GM03348 (cell line): ENCODE measurements at regions not wholly inside any gene's neighbourhood (a gene's known extent, or its start where the extent isn't known, plus 50 kb on each side); places are given as distances from the start of the nearest gene placed in this dataset.
"Not testable (repeated sequence)": the region's sequence is repeated elsewhere in the genome, so short reads cannot be mapped to it uniquely, and the experiment has no call there.

Experiments used
- DNase-seq: peaks from one replicate; pipeline ENCODE4 v3.0.0; 2012; ENCODE audit warnings: low spot score

DNA sequence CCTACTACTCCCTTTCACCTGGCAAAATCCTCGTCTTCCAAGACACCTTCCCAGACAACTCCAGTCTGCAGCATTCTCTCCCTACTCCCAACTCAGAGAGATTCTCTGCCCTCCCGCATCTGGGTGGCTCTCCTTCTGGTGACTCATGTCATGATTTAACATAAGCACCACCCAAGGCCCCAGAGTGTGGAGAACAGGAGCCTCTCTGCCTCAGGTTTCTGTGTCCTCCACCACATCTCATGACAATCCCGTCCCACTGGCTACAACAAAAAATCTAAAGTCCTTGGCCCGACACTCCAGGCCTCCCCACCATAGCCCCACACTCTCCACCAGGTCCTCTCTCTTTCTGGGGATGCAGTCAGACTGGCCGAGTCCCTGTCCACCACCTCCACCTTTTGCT lies 197.1 kb downstream of the BCL11A start:
- no peak for DNase-seq

DNA sequence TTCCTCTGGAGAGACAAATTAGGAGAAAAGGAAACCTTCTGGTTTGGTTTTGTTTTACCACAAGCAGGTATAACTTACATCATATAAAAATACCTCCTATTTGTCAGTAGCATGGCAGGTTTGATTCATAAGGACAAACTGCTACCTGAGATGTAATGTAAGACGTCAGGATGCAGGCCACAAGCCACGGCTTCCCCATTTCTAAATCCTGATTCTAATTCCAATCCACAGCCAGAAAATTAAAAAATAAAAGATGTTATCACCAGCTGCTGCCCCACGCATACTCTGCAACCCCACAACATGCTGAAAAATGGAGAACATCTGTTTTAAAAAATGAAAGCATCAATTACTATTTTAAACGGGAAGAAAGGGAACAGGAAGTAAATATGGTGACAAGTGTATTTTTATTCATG lies 197.6 kb downstream of the BCL11A start:
- DNase-seq: no peak

DNA sequence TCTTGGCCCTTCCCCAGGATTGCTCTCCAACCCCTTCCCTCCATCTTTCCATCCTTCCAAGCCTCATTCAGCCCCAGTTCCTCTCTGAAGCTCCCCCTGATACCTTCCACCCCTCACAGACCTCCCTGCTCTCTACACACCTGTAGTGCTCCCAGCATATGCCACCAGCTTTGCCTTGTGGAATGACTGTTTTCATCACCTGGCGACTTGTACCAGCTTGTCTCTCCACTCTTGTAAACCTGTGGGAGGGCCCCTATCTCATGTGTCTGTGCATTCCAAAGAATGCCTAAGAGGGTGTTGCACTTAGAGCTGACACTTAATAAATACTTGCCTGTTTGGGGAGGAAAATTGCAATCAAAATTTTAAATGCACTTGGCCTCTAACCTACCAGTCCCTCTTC lies 198.7 kb downstream of the BCL11A start:
- no peak for DNase-seq

DNA sequence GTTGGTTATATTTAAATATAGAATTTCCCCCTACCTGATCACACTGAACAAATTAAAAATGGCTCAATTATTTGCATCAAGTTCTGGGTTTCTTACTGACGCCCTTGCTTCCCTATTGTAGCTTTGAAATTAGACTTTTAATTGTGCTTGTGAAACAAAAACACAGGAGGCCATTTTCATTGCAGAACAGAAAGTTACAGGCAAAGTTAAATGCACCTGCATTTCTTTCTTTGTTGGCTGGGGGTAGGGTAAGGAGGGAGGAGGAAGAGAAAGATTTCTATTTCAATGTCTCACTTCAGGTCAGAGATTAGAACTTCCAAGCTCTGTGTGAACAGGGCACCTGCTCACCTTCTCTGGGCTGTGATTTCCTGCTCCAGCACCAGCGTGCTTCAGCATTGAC lies 199.6 kb downstream of the BCL11A start:
- no peak for DNase-seq

DNA sequence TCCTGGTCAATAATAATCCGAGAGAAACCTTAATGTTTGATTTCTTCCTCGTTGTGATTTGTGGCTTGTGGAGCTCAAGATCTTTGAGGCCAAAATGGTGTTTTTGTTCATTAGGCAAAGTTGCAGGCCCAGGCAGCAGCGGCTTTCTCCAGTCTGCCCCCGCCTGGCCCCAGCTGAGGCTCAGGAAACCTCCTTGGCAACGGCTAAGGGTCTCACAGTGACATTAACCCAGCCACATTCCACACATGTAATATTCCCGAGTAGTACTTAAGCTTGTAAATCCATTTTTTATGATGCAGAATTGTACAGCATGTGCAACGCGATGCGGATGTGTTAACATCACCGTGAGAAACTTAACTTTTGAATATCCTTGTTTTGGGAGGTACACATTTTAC lies 200.1 kb downstream of the BCL11A start:
- no peak for DNase-seq

DNA sequence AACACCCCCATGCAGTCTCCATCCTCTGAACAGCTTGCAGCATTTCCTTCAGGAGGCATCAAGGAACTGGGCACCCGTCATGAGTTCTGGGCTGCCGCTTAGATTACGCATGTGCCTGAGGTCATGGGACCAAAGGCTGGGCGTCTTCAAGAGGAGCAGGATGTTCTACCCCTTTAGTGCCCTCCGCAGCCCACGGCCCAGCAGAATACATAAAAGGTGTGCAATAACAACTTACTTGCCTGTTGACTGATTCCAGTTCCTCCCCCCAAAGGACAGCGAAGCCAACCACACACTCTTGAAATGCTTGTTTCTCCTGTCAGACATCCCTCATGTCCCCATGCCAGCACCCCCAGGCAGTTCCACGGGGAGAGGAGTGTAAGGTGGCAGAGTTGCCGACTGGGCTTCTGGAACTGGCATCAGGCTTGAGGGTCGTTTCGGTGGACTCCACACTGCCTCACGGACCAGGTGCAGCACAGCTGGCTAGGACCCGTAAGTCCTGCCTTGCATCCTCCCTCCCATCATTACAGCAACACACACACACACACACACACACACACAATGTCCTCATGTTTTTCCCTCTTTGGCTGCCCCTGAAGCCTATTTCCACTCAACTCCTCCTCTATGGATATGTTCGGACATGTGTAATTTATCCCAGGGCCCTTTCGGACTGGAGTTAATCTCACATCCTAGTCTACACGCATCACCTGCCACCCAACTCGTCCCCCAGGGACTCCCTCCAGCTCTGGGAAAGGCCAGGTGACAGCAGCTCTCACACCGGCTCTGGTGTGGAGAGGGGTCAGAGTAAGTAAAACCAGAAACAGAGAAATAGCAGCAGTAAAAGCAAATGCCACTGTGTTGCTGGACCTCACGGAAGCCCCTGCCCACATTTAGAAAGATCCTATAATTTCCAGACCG lies 200.7 kb downstream of the BCL11A start:
- no peak for DNase-seq

DNA sequence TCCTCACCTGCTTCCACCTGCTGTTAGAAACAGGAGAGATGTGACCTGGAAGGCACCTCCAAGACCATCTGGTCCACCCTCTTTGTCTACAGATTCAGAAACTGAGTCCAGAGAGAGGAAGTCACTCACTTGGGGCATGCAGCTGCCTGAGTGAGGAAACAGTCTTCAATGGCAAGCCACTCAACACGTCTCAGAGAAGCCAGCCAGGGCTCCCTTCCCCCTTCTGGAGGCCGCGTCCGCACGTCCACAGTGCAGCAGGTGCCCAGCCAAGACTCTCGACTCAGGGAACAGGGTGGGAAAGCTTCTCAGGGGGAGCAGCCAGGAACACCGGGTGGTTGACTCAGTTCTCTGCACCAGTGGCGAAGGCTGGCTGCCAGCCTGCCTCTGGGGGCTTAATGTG lies 201.7 kb downstream of the BCL11A start:
- no peak for DNase-seq

DNA sequence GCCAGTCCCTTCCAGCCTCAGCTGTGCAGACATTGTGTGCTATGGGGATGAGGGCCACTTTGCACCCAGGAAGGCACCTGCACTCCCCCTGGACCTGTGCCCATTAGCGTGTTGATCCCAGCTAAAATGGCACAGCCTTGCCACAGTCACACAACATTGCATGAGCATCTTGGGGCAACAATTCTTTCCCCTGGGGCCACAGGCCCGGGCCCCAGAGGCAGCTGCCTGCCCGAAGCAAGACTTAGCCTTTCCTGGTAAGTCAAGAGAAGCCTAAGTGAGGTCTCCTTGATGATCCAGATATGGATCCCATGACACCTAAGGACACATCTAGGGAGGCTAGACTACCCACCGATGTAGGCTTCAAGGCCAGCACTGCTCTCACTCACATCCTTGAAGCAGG lies 202.1 kb downstream of the BCL11A start:
- DNase-seq: no peak

DNA sequence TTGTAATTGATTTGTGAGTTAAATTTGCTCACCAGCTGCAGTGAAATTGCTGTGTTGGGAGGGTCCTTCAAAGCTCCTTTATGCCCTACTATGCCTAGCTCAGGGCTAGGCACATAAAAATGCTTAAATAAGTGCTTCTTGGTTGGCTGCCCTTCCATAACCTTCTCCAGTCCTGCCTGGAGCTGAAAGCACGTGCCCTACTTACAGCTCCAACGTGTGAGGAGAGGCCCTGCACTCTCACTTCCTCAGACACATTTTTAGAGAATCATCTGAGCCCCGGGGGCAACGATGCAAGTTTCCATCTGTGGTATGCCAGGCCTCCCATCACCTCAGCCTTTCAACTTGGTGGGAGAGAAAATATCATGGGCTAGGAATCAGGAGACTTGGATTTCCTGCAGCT lies 202.7 kb downstream of the BCL11A start:
- DNase-seq: no peak

DNA sequence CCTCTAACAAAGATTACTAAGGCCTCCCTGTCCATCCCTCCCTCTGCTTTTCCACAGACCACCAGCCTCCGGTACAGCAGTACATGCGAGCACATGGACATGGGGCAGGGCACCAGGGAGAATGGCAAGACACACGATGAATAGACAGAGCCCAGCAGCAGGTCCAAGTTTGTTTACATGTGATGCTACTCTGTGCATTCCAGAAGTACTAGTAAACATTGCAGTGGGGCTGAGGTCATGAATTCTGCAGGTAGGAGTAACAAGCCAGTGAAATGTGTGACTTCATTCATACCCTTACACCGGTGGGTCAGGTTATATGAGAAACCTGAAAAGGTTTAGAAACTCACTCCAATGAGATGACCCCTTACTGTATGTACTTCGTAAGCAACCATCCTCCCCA lies 205.7 kb downstream of the BCL11A start:
- DNase-seq: no peak

DNA sequence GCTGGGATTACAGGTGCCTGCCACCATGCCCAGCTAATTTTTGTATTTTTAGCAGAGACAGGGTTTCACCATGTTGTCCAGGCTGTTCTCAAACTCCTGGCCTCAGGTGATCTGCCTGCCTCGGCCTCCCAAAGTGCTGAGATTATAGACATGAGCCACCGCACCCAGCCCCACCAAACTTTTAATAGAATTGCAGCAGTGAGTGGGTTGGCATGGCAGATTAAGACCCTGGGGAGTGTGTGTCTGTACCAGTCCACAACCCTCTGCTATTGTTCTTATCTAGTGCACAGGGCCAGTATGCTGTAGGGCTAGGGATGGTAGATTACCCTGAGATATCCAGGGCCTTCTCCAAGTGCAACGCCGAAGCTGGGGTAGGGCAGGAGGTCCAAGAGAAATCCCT lies 211.0 kb downstream of the BCL11A start:
- DNase-seq: not testable (repeated sequence)

DNA sequence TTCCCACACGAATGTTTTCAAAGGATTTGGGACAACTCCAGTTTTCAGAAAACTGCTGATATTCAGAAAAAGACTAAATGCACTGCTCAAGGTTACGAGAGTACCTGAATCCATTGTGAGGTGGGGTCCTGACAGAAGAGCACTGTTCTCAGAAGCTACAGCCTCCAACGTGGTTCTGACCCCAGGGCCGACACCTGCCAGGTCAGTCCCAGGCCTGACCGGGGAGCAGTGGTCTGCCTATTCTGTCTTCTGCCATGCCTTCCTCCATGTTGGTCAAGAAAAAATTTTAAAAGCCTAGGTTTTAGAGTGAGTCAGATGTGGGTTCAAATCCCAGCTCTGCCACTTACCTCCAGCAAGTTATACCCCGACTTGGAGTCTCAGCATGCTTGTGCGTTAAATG lies 212.3 kb downstream of the BCL11A start:
- DNase-seq: no peak

DNA sequence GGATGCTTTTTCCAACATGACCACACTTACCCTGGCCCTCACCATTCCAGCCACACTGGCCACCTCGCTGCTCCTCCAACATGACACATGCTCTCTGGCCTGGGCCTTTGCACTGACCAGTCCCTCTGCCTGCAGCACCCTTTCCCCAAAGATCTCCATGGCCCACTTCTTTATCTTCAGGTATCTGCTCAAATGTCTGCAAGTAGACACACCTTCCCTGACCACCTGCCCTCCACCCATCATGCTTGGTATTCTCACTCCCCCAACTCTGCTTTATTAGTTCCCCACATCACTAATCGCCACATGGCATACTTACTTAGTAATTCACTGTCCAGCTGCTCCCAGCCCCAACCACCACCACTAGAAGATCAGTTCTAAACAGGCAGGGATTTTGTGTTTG lies 214.2 kb downstream of the BCL11A start:
- no peak for DNase-seq

DNA sequence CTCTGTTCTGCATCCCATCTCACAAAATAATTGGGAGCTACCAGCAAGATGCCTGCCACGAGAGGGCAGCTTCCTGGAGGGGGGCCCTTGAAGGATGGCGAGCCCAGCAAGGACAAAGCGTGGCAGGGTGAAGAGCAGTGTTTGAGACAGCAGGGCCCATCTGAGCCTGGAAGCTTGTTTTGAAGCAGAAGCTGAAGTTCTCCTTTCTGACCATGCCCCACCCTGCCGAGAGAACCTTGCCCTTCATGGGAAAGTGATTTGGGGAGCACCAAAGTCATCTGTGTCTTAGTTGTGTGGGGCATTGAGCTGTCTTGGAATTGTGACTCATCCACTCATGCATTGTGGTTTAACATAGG lies 216.3 kb downstream of the BCL11A start:
- DNase-seq: no peak

DNA sequence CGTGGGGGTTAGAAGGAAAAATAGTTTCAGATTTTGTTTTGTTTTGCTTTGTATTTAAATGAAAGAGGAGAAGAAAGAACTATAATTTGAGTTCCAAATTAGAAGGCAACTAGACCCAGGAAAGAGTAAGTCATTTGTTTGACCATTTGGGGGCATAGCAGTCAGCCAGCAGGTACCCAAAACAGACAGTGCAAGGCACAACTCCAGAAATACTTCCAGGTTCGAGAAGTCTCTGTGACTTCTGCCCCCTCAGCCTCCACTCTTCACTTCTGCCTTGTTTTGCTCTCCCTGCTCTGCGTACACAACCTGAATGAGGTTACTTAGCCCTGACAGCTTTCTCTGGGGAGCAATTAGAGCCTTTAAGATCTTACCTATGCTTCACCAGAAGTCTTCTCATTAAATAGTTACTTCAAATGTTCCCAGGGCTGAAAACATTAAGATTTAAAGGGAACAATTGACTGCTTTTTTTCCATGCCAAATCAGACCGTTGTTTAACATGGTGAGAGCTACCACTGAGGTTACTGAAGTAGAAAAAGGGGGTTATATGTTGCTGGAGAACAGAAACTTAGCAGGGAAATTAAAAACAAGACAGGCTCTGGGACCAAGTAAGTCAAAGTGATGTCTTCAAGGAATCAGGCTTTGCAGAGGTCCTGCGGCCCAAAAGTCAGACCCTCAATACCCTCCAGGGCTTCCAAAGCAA lies 216.9 kb downstream of the BCL11A start:
- DNase-seq: no peak

DNA sequence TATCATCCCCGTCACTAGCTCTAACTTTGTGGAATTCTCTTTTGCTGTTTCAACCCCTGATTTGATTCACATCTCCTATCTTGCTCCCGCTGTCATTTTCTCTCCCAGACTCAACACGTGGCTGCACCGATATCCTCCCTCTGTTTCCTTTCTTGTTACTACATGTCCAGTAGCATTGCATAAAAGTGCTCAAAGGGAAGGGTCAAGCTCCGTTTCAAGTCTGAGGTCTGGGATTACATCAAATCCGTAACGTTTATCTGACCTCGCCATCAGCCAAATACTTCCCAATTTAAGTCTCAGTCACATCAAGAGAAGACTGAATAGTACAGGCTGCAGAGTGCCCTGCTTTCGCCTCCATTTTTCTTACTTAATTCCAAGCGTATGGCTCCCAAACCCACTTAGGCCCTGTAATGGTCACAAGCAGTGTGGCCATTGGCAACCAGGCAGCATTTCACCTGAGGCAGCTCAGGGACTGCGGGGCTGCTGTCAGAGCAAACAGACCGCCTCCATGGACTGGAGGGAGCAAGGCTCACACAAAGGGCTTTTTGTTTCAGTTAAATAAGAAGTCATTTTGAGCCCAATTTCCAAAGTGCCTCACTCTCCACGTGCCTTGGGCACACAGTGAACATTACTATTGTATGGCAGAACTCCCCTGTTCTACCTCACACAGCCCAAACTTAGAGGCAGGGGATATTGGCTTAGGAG lies 217.8 kb downstream of the BCL11A start:
- DNase-seq: no peak

DNA sequence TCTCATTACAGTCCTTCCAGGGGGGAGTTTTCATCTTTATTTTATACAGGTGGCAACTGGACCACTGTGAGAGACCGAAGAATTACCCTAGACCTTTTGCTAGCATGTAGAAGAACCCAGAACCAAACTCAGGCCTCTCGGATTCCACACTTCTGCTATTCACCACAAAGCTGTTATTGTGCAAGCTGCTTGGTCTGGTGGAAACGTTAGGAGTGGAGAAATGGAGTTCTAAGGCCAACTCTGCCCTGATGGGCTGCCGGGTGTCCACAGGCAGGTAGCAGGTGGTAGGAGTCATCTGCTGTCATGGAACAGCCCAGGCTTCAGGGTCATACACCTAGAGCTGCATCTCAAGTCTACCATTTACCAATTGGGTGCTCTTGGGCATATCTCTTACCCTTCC lies 218.8 kb downstream of the BCL11A start:
- no peak for DNase-seq

DNA sequence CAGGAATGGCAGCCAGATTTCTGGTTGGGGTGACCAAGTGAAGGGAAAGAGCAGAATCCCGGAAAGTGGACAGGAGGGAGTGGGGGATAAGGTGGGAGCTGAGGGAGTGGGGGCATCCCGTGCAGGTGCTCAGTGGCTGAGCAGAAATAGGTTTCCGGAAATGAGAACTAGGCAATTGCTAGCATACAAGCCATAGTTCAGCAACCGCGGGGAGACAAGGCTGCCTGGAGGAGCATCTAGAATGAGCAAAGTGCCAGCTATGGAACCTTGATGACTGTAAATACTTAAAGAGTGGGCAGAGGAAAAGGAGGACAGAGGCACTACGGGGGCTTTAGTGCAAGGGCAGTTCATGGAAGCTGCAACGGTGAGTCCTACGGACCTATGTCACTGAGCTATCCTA lies 220.2 kb downstream of the BCL11A start:
- no peak for DNase-seq

DNA sequence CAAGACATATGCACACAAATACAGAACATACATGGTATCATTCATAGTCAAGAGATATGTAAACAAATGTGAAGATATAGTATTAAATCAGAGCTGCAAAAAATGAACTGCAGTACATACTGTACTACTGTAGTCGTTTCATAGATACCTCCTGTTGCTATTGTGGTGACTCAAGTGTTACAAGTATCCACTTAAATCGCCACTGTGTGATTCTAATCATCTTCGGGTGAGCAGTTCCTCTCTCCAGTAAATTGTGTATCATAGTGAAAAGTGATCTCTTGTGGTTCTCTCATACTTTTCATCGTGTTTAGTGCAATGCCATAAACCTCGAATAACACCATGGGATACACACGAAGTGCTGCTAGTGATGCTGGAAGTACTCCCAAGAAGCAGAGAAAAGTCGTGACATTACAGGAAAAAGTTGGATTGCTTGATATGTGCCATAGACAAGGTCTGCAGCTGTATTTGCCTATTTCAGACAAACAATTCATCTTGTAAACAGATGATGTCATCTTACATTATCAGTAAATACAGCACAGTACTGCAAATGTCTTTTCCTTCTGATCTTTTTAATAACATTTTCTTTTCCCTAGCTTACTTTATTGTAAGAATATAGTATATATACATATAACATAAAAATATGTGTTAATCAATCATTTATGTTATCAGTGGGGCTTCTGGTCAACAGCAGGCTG lies 222.2 kb downstream of the BCL11A start:
- no peak for DNase-seq

DNA sequence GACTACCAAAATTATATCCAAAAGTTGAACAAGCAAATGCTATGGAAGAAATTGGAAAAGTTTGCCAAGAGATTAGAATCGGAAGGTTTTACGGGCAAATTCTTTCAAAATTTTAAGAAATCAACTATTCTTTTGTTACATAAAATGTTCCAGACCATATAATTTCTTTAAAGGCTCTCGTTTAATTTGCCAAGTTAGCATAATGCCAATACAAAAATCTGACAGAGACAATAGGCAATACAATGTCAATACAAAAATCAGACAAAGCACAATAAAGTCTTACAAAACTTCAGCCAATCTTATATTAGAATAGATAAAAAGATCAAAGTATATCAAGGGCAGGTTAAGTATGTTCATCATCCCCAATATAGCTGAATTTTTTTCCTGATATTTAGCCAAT lies 224.2 kb downstream of the BCL11A start:
- DNase-seq: no peak

DNA sequence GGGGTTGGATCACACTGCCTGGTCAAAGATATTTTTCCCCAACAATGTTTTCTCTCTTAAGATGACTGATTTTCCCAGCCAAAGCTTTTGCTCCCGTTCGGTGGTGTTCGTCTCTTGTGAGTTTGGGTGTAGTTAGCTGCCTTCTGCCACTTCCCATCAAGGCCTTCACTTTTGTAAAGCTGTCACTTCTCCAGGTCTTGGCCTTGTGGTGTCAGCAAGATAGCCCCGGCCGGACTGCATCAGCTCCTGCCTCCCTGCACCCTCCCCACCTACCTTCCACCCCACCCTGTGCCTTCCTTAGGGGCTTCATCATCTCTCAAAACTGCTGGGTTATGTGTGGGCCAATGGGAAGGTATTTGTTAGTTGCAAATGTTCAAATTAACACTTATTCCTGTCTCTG lies 228.9 kb downstream of the BCL11A start:
- DNase-seq: no peak

DNA sequence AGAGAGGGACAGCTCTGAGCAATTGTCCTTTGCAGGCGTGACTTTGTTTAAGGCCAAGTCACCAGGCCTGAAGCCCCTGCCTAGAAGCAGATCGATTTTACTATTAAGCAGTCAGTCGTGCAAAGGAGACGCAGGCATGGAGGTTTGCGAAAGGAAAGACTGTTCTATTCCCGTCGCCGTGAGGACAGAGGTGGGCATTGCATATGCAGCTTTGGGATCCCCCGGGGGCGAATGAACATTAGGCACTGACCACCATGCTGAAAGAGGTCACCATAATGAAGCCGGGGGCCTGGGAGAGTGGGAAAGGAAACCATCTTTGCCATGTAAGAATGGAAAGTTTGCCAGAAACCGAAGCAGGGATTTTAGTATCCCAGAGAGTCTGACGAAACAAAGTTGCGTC lies 231.6 kb downstream of the BCL11A start:
- no peak for DNase-seq

DNA sequence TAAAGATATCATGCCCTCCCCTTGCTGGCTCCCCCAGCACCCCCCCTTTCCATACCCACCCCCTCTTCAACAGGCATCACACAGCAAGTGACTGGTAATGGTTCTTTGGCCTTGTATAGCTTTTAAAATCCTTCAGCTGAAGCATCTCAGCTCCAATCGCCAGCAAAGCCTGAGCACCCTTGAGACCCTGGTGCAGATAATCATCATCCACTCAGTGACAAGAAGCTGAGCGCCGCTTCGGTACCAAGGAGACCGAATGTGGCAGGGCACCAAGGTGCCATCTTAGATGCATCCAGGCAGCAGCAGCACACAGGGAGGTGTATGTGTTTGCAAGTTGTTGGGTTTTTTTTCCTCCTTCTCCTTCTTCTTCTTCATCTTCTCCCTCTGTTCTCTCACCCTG lies 232.7 kb downstream of the BCL11A start:
- DNase-seq: no peak
